ENCODE measurements at regions not wholly inside any gene's neighbourhood (a gene's known extent, or its start where the extent isn't known, plus 50 kb on each side); places are given as distances from the start of the nearest gene placed in this dataset.

DNA sequence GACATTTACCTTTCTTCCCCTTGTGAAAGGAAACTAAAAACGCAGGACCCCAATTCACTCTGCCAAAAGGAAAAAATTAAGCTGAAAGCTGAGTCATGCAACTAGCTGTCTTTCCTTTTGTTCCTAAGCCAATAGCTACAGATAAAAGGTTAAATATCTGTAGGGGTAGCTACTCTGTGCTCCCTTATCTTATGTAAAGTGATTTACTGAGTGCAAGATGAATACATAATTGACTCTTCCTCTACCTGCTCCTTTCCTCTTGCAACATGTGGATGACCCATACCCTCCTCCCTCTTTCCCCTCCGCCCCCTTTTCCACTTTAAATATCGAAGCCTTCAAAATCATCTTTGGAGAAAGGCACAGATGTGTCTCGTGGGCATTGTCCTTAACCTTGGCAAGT is 68.0 kb upstream of the ZNF157 start:
- TF ChIP-seq EZH2 (IDR thresholded peaks at IDR 0.05; ENCODE audit: insufficient read depth, low read length), result no peak
- TF ChIP-seq, protein P1, sequence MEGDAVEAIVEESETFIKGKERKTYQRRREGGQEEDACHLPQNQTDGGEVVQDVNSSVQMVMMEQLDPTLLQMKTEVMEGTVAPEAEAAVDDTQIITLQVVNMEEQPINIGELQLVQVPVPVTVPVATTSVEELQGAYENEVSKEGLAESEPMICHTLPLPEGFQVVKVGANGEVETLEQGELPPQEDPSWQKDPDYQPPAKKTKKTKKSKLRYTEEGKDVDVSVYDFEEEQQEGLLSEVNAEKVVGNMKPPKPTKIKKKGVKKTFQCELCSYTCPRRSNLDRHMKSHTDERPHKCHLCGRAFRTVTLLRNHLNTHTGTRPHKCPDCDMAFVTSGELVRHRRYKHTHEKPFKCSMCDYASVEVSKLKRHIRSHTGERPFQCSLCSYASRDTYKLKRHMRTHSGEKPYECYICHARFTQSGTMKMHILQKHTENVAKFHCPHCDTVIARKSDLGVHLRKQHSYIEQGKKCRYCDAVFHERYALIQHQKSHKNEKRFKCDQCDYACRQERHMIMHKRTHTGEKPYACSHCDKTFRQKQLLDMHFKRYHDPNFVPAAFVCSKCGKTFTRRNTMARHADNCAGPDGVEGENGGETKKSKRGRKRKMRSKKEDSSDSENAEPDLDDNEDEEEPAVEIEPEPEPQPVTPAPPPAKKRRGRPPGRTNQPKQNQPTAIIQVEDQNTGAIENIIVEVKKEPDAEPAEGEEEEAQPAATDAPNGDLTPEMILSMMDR (IDR thresholded peaks at IDR 0.05; ENCODE audit: insufficient read depth, low read depth, low read length), result no peak

All from astrocyte (in vitro differentiated cells and primary cell).